ENCODE measurements at regions not wholly inside any gene's neighbourhood (a gene's known extent, or its start where the extent isn't known, plus 50 kb on each side); places are given as distances from the start of the nearest gene placed in this dataset.
A peak's percentile ranks its signal among the peaks of the same experiment; 100 is the strongest.

- H3K79me2 ChIP-seq (ENCODE audit: control insufficient read depth, insufficient read depth, low read length, unreplicated experiment) = no peaks in the 10 kb centered on the region
- H3K27ac ChIP-seq (ENCODE audit: low read depth, low read length) = no peak overlapping the region
- H3K4me3 ChIP-seq (ENCODE audit: low read depth, low read length) = no peak overlapping the region
- H3K27me3 ChIP-seq (ENCODE audit: insufficient read depth, low read length) = no peaks in the 10 kb centered on the region
- H2AFZ ChIP-seq (ENCODE audit: low read length, unreplicated experiment) = no peak overlapping the region
- peaks cover 16% of the 10 kb centered on the region for H3K4me1 ChIP-seq (ENCODE audit: control insufficient read depth, insufficient read depth, low read length, unreplicated experiment)
- H3K36me3 ChIP-seq (ENCODE audit: insufficient read depth, low read length) = no peaks in the 10 kb centered on the region
Measured at GRCh38 chr13:79781829-79782540, 301.0 kb downstream of the NDFIP2 start.

DNA sequence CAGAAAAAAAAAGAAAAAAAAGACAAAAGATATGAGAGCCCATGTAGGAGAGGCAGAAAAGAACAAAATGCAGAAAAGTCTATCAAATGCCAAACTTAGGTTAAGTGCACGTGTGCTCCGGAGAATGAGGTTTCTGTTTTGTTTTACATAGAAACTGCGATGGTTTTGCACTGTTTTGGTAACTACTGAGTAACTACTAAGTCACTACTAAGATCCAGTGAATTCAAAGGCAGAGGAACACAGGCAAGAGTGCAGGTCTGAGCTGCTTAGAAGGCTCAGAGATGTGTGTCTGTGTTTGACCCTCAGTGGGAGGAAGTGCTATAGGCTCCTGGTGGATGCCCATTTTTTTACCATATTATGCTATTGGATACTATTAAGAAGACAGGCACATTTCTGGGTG, 299.3 kb downstream of the NDFIP2 start:
- Histone ChIP-seq H3K27ac (ENCODE audit: low read depth, low read length) (peak overlapping the region; percentile 52), H3K36me3 (ENCODE audit: insufficient read depth, low read length) (no peaks in the 10 kb centered on the region), H3K27me3 (ENCODE audit: insufficient read depth, low read length) (no peaks in the 10 kb centered on the region), H2AFZ (ENCODE audit: low read length, unreplicated experiment) (peak overlapping the region; percentile 58), H3K79me2 (ENCODE audit: control insufficient read depth, insufficient read depth, low read length, unreplicated experiment) (no peaks in the 10 kb centered on the region), H3K4me3 (ENCODE audit: low read depth, low read length) (peak overlapping the region; percentile 65), H3K4me1 (ENCODE audit: control insufficient read depth, insufficient read depth, low read length, unreplicated experiment) (peaks cover 32% of the 10 kb centered on the region)

DNA sequence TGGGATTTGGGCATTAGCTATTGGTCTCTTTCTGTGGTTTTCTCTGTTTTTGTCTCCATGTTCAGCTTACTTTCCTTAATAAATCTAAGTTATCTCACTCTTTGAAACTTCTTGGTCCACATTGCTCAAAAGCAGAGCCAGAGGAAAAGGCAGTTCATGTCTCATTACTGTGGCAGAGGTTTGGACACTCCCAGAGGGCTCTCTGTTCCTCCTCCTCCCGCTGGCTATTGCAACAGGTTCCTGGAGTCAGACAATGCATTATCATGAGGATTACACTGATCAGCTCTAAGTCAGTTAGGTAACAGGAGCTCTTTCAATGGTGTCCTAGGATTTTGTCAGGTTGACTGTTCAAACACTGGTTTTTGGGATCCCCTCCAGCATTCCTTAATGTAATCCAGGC, 298.8 kb downstream of the NDFIP2 start:
- peak overlapping the region; percentile 65 for H3K4me3 ChIP-seq (ENCODE audit: low read depth, low read length)
- peak overlapping the region; percentile 52 for H3K27ac ChIP-seq (ENCODE audit: low read depth, low read length)
- H3K4me1 ChIP-seq (ENCODE audit: control insufficient read depth, insufficient read depth, low read length, unreplicated experiment) = peaks cover 32% of the 10 kb centered on the region
- no peaks in the 10 kb centered on the region for H3K79me2 ChIP-seq (ENCODE audit: control insufficient read depth, insufficient read depth, low read length, unreplicated experiment)
- no peaks in the 10 kb centered on the region for H3K27me3 ChIP-seq (ENCODE audit: insufficient read depth, low read length)
- H3K36me3 ChIP-seq (ENCODE audit: insufficient read depth, low read length) = no peaks in the 10 kb centered on the region
- H2AFZ ChIP-seq (ENCODE audit: low read length, unreplicated experiment) = peak overlapping the region; percentile 58

- H3K79me2 ChIP-seq (ENCODE audit: control insufficient read depth, insufficient read depth, low read length, unreplicated experiment) = no peaks in the 10 kb centered on the region
- H3K27ac ChIP-seq (ENCODE audit: low read depth, low read length) = no peak overlapping the region
- H3K4me1 ChIP-seq (ENCODE audit: control insufficient read depth, insufficient read depth, low read length, unreplicated experiment) = peaks cover 32% of the 10 kb centered on the region
- peak overlapping the region; percentile 58 for H2AFZ ChIP-seq (ENCODE audit: low read length, unreplicated experiment)
- H3K27me3 ChIP-seq (ENCODE audit: insufficient read depth, low read length) = no peaks in the 10 kb centered on the region
- no peaks in the 10 kb centered on the region for H3K36me3 ChIP-seq (ENCODE audit: insufficient read depth, low read length)
- H3K4me3 ChIP-seq (ENCODE audit: low read depth, low read length) = no peak overlapping the region
Measured at GRCh38 chr13:79778741-79779460, 297.9 kb downstream of the NDFIP2 start.

DNA sequence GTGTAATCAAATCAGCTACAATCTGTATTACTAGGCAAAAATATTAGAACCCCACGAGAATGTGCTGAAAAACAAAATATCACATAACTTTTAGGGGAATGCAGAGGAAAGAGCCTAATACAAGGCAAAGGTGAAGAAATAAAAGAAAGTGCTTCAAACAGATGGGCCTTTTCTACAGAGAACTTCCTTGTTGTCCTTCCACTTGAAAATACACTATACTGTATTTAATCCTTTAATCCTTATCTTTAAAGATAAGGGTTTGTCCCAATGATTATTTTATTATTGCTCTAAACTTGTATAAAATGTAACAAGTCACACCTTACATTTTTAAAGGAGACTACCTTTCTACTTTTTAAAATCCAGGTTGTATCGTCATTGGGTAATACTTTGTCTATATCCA, 296.5 kb downstream of the NDFIP2 start:
- peaks cover 32% of the 10 kb centered on the region for H3K4me1 ChIP-seq (ENCODE audit: control insufficient read depth, insufficient read depth, low read length, unreplicated experiment)
- H3K36me3 ChIP-seq (ENCODE audit: insufficient read depth, low read length) = no peaks in the 10 kb centered on the region
- no peak overlapping the region for H3K27ac ChIP-seq (ENCODE audit: low read depth, low read length)
- H2AFZ ChIP-seq (ENCODE audit: low read length, unreplicated experiment) = no peak overlapping the region
- no peak overlapping the region for H3K4me3 ChIP-seq (ENCODE audit: low read depth, low read length)
- H3K27me3 ChIP-seq (ENCODE audit: insufficient read depth, low read length) = no peaks in the 10 kb centered on the region
- H3K79me2 ChIP-seq (ENCODE audit: control insufficient read depth, insufficient read depth, low read length, unreplicated experiment) = no peaks in the 10 kb centered on the region

DNA sequence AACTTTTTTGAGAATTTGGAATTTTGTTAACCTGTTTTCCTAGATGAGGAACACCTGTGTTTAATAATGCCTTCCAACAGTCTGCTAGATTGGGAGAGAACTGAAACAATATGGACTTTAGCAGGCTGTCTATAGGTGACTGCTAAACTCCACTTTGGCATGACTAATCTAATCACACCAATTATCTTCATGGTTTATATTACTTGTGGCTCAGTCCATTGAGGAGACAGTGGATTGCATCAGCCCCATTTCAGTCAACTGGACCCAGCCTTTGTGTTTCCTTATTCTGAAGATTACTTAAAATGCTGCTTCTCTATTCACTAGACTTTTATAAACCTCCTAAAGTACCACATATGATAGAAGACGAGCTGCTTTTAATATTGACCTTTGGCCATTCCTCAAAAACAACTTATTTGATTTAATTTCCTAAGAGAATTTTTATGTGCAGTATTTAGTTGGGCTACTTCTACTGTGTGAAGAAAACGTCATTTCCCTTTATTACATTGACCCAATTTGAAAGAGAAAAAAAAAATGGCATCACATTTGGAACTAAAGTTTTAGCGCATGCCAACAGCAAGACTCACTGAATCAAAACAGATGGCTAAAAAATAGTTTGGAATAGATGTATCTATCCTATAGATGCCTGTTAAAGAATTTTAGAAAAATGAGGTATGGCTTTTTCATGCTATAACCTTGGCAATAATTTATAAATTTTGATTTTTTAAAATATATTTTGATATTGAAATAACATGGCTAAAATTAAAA, 295.8 kb downstream of the NDFIP2 start:
- no peaks in the 10 kb centered on the region for H3K79me2 ChIP-seq (ENCODE audit: control insufficient read depth, insufficient read depth, low read length, unreplicated experiment)

GRCh38 chr13:79775830-79776229, 294.9 kb downstream of the NDFIP2 start:
- Histone ChIP-seq H3K79me2 (ENCODE audit: control insufficient read depth, insufficient read depth, low read length, unreplicated experiment) (no peaks in the 10 kb centered on the region), H2AFZ (ENCODE audit: low read length, unreplicated experiment) (no peak overlapping the region), H3K36me3 (ENCODE audit: insufficient read depth, low read length) (no peaks in the 10 kb centered on the region), H3K4me1 (ENCODE audit: control insufficient read depth, insufficient read depth, low read length, unreplicated experiment) (peaks cover 31% of the 10 kb centered on the region), H3K27ac (ENCODE audit: low read depth, low read length) (peak overlapping the region; percentile 43), H3K27me3 (ENCODE audit: insufficient read depth, low read length) (no peaks in the 10 kb centered on the region), H3K4me3 (ENCODE audit: low read depth, low read length) (no peak overlapping the region)

More for the DNA sequence above, 295.8 kb downstream of the NDFIP2 start:
- no peak overlapping the region for H3K4me3 ChIP-seq (ENCODE audit: low read depth, low read length)
- H3K27me3 ChIP-seq (ENCODE audit: insufficient read depth, low read length) = no peaks in the 10 kb centered on the region
- peak overlapping the region; percentile 43 for H3K27ac ChIP-seq (ENCODE audit: low read depth, low read length)
- H2AFZ ChIP-seq (ENCODE audit: low read length, unreplicated experiment) = peak overlapping the region; percentile 5
- H3K4me1 ChIP-seq (ENCODE audit: control insufficient read depth, insufficient read depth, low read length, unreplicated experiment) = peaks cover 32% of the 10 kb centered on the region
- no peaks in the 10 kb centered on the region for H3K36me3 ChIP-seq (ENCODE audit: insufficient read depth, low read length)

- no peak overlapping the region for H3K27ac ChIP-seq (ENCODE audit: low read depth, low read length)
- no peak overlapping the region for H3K4me3 ChIP-seq (ENCODE audit: low read depth, low read length)
- no peaks in the 10 kb centered on the region for H3K79me2 ChIP-seq (ENCODE audit: control insufficient read depth, insufficient read depth, low read length, unreplicated experiment)
- no peaks in the 10 kb centered on the region for H3K36me3 ChIP-seq (ENCODE audit: insufficient read depth, low read length)
- H2AFZ ChIP-seq (ENCODE audit: low read length, unreplicated experiment) = no peak overlapping the region
- H3K4me1 ChIP-seq (ENCODE audit: control insufficient read depth, insufficient read depth, low read length, unreplicated experiment) = peaks cover 16% of the 10 kb centered on the region
- H3K27me3 ChIP-seq (ENCODE audit: insufficient read depth, low read length) = no peaks in the 10 kb centered on the region
Measured at GRCh38 chr13:79772811-79773210, 291.9 kb downstream of the NDFIP2 start.

DNA sequence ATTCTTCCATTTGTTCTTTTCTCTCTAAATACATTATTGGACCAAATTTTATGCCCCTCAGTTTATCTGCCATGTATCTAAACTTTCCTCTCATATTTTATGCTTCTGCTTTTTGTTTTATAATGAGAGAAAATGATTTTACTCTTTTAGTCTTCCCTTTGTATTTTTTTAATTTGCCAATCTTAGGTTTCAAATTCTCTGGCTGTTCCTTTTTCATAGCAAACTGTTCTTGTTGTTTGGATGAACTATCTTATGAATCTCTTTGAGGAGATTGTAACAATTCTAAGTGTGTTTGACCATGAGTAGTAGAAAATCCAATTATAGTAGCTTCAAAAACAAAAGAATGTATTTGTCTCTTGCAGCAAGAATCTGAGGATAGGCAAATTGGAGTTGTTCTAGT, 290.5 kb downstream of the NDFIP2 start:
- Histone ChIP-seq H3K36me3 (ENCODE audit: insufficient read depth, low read length) (no peaks in the 10 kb centered on the region), H2AFZ (ENCODE audit: low read length, unreplicated experiment) (no peak overlapping the region), H3K4me3 (ENCODE audit: low read depth, low read length) (no peak overlapping the region), H3K27ac (ENCODE audit: low read depth, low read length) (no peak overlapping the region), H3K4me1 (ENCODE audit: control insufficient read depth, insufficient read depth, low read length, unreplicated experiment) (peaks cover 15% of the 10 kb centered on the region), H3K27me3 (ENCODE audit: insufficient read depth, low read length) (no peaks in the 10 kb centered on the region), H3K79me2 (ENCODE audit: control insufficient read depth, insufficient read depth, low read length, unreplicated experiment) (no peaks in the 10 kb centered on the region)

GRCh38 chr13:79770056-79770455, 289.1 kb downstream of the NDFIP2 start:
- no peak overlapping the region for H3K4me3 ChIP-seq (ENCODE audit: low read depth, low read length)
- no peaks in the 10 kb centered on the region for H3K79me2 ChIP-seq (ENCODE audit: control insufficient read depth, insufficient read depth, low read length, unreplicated experiment)
- H2AFZ ChIP-seq (ENCODE audit: low read length, unreplicated experiment) = no peak overlapping the region
- H3K27ac ChIP-seq (ENCODE audit: low read depth, low read length) = no peak overlapping the region
- no peaks in the 10 kb centered on the region for H3K36me3 ChIP-seq (ENCODE audit: insufficient read depth, low read length)
- H3K4me1 ChIP-seq (ENCODE audit: control insufficient read depth, insufficient read depth, low read length, unreplicated experiment) = peaks cover 4% of the 10 kb centered on the region
- H3K27me3 ChIP-seq (ENCODE audit: insufficient read depth, low read length) = no peaks in the 10 kb centered on the region
